Right cardiac atrium (tissue), 5 donors: ENCODE measurements at regions not wholly inside any gene's neighbourhood (a gene's known extent, or its start where the extent isn't known, plus 50 kb on each side); places are given as distances from the start of the nearest gene placed in this dataset.
A peak's percentile ranks its signal among the peaks of the same experiment; 100 is the strongest.
"Not testable (repeated sequence)": the region's sequence is repeated elsewhere in the genome, so short reads cannot be mapped to it uniquely, and the experiment has no call there.

Experiments
- ATAC-seq, 2 donors: fragments of 200-7000 bp; cut with Tn5 transposase; one replicate each; pipeline versions ENCODE4 v1.8.0 to v1.9.1; 2020; ENCODE audit warnings: moderate library complexity in 2 of 2, mild to moderate bottlenecking in 1 of 2
- DNase-seq, 3 donors: peaks; one replicate each; pipeline ENCODE4 v3.0.0-alpha.2; 2020
- H3K27ac ChIP-seq: one replicate; pipeline ENCODE4 v1.5.1; 2013; ENCODE audit warnings: mild to moderate bottlenecking, low read length, control low read depth, moderate library complexity
- H3K27me3 ChIP-seq: one replicate; pipeline ENCODE4 v1.6.1; 2013; ENCODE audit not compliant: control insufficient read depth, insufficient read depth
- H3K4me1 ChIP-seq: one replicate; pipeline ENCODE4 v1.6.1; 2013; ENCODE audit warnings: low read length; ENCODE audit not compliant: control insufficient read depth, insufficient read depth
- H3K4me3 ChIP-seq: one replicate; pipeline ENCODE4 v1.5.1; 2013; ENCODE audit warnings: low read length, control low read depth
- H3K9me3 ChIP-seq: one replicate; pipeline ENCODE4 v1.6.1; 2013; ENCODE audit warnings: low read length; ENCODE audit not compliant: control insufficient read depth
- WGBS: extraction: QIAGEN DNeasy Blood & Tissue Kit; methylation state at CpG from one replicate; pipeline ENCODE4 v1.1.7; 2013; 5-methylcytosine and 5-hydroxymethylcytosine counted together
- intact Hi-C, 4 donors: fragments of 100-400 bp; cut with DNase I; formaldehyde crosslinking; loops; one replicate each; pipeline versions ENCODE4 v1.11.0 to v1.14.0; 2022 to 2023
- donor health status: healthy with polysubstance abuse.
- donor health status: DM: no; HTN: yes; CAD: no.
- donor health status: DM: no; HTN: no; CAD: no.
- donor health status: DM: no; HTN: yes; CAD: no; lungs with severe emphysema.
- donor health status: DM: yes; HTN: yes; CAD: no.

DNA sequence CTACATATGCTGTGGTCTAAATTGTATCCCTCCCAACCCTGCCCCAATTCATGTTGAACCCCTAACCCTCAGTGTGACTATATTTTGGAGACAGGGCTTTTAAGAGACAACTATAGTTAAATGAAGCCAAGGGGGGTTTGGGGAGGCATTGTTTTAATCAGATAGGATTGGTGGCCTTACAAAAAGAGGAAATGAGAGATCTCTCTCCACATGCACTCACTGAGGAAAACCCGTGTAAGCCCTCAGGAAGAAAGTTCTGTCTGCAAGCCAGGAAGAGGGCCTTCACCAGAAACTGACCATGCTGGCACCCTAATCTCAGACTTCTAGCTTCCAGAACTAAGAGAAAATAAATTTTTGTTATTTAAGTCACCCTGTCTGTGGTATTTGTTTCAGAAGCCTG is 276.7 kb downstream of the KIF20B start:
- ATAC-seq (no peak), DNase-seq (no peak)
- no peak overlapping the region for H3K27ac ChIP-seq
- no peaks in the 10 kb centered on the region for H3K9me3 ChIP-seq
- H3K4me1 ChIP-seq = no peaks in the 10 kb centered on the region
- WGBS = 47% methylated on average over 1 of the region's 1 CpG
- no peaks in the 10 kb centered on the region for H3K27me3 ChIP-seq
- intact Hi-C loops = no loop called here
- no peak overlapping the region for H3K4me3 ChIP-seq

DNA sequence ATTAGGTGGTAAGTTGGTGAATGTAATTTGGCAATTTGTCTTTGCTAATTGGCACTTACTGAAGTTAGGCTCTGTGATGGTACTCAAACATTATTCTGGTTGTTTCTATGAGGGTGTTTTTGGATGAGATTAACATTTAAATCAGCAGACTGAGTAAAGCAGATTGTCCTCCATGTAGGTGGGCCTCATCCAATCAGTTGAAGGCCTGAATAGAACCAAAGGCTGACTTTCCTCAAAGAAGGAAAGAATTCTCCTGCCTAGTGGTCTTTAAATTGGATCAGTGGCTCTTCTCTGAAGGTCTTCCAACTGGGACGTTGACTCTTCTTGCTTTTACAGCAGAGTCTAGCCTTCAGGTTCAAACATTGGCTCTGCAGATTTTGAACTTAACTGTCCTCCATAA is 278.3 kb downstream of the KIF20B start:
- Histone ChIP-seq H3K27me3 (no peaks in the 10 kb centered on the region), H3K4me1 (no peaks in the 10 kb centered on the region), H3K9me3 (no peaks in the 10 kb centered on the region), H3K4me3 (no peak overlapping the region), H3K27ac (no peak overlapping the region)
- DNase-seq = no peak
- WGBS = 78% methylated on average over 1 of the region's 1 CpG
- intact Hi-C loops = no loop called here
- no peak for ATAC-seq

DNA sequence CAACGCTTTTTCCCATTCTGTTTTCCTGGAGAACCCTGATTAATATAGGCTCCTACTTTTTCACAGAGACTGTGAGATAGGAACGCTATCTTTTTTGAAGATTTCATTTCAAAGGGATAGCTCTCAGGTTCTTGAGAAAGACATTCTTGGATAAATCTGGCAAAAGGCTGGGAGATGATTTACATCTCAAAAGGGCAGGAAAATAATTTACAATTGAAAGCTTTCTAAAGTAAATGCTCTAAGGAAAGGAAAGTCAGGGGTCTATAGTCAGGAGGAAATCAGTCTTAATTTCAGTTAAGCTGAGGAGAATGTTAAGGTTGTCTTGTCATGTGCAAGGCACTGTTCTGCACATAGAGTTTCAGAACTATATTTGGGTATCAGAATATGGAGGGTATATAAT is 278.8 kb downstream of the KIF20B start:
- Histone ChIP-seq H3K4me1 (no peaks in the 10 kb centered on the region), H3K4me3 (no peak overlapping the region), H3K9me3 (no peaks in the 10 kb centered on the region), H3K27me3 (no peaks in the 10 kb centered on the region), H3K27ac (no peak overlapping the region)
- intact Hi-C loops = no loop called here
- ATAC-seq (no peak), DNase-seq (no peak)
- 83% methylated on average over 2 of the region's 2 CpGs for WGBS

DNA sequence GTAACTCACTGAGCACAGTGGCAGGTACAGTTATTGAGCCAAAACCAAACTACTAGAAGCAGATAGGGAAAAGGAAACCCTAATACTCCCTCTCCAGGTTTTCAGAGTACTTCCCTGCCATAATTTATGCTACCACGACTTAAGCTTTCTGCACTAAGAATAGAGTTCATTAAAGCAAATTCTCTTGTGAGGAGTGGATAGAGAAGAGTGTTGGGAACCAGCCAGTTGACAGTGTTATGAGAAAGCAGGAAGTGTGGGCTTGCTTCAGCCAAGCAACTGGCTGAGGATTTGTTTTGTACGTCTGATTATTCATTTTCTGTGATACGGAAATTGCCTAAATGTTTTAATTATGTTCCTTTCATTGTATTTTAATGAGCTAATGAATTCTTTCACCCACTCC is 280.5 kb downstream of the KIF20B start:
- intact Hi-C loops = no loop called here
- peak in 1 of 2 donors; percentile 51 for ATAC-seq
- Histone ChIP-seq H3K27me3 (no peaks in the 10 kb centered on the region), H3K9me3 (no peaks in the 10 kb centered on the region), H3K4me3 (no peak overlapping the region), H3K4me1 (no peaks in the 10 kb centered on the region), H3K27ac (no peak overlapping the region)
- WGBS = 7% methylated on average over 3 of the region's 3 CpGs
- DNase-seq = no peak

DNA sequence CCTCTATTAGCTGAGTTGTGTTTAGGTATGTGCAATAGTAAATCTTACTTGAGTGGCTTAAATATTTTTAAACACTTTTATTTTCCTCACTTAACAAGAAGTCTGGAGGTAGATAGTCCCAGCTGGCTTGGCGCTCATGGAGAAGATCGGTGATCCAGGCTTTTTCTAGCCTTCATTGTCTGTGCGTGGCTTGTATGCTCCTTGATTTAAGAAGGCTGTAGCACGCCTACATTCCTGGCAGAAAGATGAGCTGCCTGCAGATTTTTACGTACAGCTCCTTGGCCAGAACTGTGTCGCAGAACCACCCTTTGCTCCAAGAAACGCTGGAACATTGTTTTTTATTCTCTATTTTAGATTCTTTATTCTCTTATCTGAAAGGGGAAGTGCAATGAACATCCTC is 284.1 kb downstream of the KIF20B start:
- 68% methylated on average over 7 of the region's 7 CpGs for WGBS
- no peak overlapping the region for H3K27ac ChIP-seq
- no peaks in the 10 kb centered on the region for H3K4me1 ChIP-seq
- DNase-seq (no peak), ATAC-seq (no peak)
- intact Hi-C loops = no loop called here
- no peaks in the 10 kb centered on the region for H3K27me3 ChIP-seq
- no peaks in the 10 kb centered on the region for H3K9me3 ChIP-seq
- H3K4me3 ChIP-seq = no peak overlapping the region

DNA sequence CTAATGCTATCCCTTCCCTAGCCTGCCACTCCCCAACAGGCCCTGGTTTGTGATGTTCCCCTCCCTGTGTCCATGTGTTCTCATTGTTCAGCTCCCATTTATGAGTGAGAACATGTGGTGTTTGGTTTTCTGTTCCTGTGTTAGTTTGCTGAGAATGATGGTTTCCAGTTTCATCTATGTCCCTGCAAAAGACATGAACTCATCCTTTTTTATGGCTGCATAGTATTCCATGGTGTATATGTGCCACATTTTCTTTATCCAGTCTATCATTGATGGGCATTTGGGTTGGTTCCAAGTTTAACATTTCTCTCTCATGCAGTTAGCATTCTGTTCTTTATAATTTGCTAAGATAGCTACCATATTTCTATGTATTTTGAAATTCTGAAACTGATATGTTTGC is 287.0 kb downstream of the KIF20B start:
- H3K9me3 ChIP-seq, ATAC-seq, DNase-seq, H3K27ac ChIP-seq, intact Hi-C loops, H3K4me3 ChIP-seq, H3K4me1 ChIP-seq, H3K27me3 ChIP-seq: not testable (repeated sequence)

DNA sequence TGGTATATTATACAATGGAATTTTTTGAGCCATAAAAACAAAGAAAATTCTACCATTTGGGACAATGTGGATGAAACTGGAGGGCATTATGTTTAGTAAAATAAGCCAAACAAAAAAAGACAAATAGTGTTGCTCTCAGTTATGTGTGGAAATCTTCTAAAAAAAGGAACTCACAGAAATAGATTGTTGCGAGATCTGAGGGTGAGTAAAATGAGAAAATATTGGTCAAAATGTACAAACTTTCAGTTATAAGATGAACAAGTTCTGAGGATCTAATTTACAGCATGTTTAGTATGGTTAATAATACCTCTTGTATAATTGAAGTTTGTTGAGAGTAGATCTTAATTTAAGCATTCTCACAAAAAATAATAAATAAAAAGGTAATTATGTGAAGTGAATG is 291.2 kb downstream of the KIF20B start:
- ATAC-seq (no peak), DNase-seq (no peak)
- Histone ChIP-seq H3K27me3 (no peaks in the 10 kb centered on the region), H3K4me3 (no peak overlapping the region), H3K9me3 (no peaks in the 10 kb centered on the region), H3K27ac (no peak overlapping the region), H3K4me1 (no peaks in the 10 kb centered on the region)
- intact Hi-C loops = no loop called here
- 80% methylated on average over 1 of the region's 1 CpG for WGBS

DNA sequence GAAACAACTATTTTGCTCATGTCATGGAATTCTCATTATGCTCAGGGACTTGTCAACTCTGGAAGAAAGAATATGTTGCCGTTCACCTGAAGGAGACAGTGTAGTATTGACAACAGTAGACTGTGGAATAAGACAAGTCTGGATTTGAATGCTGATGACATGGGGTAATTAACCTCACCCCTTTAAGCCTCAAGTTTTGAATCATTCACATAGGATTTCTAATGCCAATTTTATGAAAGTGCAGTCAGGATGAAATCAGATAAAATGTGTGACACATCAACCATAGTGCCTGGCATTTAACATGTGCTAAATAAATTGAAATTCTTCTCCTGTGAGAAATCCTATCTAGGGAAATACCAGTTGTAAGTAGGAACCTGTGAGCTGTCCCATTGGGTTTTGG is 305.8 kb downstream of the KIF20B start:
- Histone ChIP-seq H3K27ac (no peak overlapping the region), H3K4me1 (no peaks in the 10 kb centered on the region), H3K4me3 (no peak overlapping the region), H3K9me3 (no peaks in the 10 kb centered on the region), H3K27me3 (no peaks in the 10 kb centered on the region)
- DNase-seq (no peak), ATAC-seq (no peak)
- intact Hi-C loops = no loop called here
- WGBS = 75% methylated on average over 1 of the region's 1 CpG

DNA sequence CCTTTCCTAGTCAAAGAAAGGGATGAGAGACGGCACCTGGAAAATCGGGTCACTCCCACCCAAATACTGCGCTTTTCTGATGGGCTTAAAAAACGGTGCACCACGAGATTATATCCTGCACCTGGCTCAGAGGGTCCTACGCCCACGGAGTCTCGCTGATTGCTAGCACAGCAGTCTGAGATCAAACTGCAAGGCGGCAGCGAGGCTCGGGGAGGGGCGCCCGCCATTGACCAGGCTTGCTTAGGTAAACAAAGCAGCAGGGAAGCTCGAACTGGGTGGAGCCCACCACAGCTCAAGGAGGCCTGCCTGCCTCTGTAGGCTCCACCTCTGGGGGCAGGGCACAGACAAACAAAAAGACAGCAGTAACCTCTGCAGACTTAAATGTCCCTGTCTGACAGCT is 309.9 kb downstream of the KIF20B start:
- DNase-seq = peak in 1 of 3 donors; percentile 16
- 80% methylated on average over 14 of the region's 14 CpGs for WGBS
- H3K27ac ChIP-seq, H3K9me3 ChIP-seq, ATAC-seq, H3K27me3 ChIP-seq, H3K4me3 ChIP-seq, intact Hi-C loops, H3K4me1 ChIP-seq: not testable (repeated sequence)

DNA sequence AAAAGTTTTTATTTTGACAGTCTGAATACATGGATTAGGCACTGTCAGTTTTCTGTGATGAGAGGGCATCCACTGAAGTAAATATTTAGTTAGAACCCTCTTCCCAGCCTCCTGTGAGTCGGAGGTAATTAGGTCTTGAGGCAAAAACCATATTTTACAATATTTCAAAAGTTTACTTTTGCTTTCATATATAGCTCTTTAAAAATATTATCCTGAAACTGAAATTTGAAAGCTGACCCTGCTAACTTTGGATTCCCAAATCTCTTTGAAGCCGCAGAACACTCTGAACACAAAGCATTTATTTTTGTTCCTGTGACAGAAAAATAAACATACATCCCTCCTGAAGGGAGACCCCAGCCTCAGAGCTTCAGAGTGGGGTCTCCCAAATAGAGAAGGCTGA is 317.4 kb downstream of the KIF20B start:
- H3K4me3 ChIP-seq = no peak overlapping the region
- WGBS = 61% methylated on average over 2 of the region's 2 CpGs
- H3K27me3 ChIP-seq = peaks cover 2% of the 10 kb centered on the region
- no peaks in the 10 kb centered on the region for H3K9me3 ChIP-seq
- no peak for ATAC-seq
- no peak overlapping the region for H3K27ac ChIP-seq
- intact Hi-C loops = no loop called here
- no peaks in the 10 kb centered on the region for H3K4me1 ChIP-seq
- no peak for DNase-seq

DNA sequence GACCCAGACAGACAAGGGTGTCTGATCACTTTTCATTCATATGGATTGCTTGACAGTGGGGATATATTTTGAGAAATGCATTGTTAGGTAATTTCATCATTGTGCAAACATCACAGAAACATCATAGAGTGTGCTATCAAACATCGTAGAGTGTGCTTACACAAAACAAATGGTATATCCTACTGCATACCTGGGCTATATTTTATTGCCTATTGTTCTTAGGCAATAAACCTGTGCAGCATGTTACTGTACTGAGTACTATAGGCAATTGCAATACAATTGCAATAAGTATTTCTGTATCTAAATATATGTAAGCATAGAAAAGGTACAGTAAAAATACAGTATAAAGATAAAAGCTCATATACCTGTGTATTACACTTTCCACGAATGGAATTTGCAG is 319.1 kb downstream of the KIF20B start:
- Histone ChIP-seq H3K27ac (no peak overlapping the region), H3K4me3 (no peak overlapping the region), H3K9me3 (no peaks in the 10 kb centered on the region), H3K27me3 (peaks cover 2% of the 10 kb centered on the region), H3K4me1 (no peaks in the 10 kb centered on the region)
- intact Hi-C loops = no loop called here
- ATAC-seq (no peak), DNase-seq (no peak)
- 83% methylated on average over 2 of the region's 2 CpGs for WGBS

DNA sequence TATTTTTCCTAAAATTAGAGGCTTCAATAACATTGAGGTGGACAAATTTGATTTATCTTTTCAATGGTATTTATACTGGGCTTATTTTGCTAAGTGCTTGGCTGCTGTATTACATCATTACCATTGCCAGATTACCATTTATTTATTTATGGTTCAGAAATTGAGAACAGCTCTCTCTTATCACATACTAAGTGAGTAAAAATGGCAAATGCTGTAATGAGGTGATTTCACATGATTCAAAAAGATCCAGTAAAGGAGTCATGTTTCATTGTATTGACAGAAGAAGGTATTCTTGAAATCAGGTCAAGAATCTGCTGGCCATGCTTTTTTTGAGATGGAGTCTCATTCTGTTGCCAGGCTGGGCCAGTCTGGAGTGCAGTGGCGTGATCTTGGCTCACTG is 322.6 kb downstream of the KIF20B start:
- no peaks in the 10 kb centered on the region for H3K4me1 ChIP-seq
- ATAC-seq (no peak), DNase-seq (no peak)
- H3K27ac ChIP-seq = no peak overlapping the region
- H3K4me3 ChIP-seq = no peak overlapping the region
- intact Hi-C loops = no loop called here
- H3K27me3 ChIP-seq = no peaks in the 10 kb centered on the region
- no peaks in the 10 kb centered on the region for H3K9me3 ChIP-seq
- WGBS = 54% methylated on average over 1 of the region's 1 CpG
